Upper lobe of right lung (tissue), 1 donor: ENCODE measurements at regions not wholly inside any gene's neighbourhood (a gene's known extent, or its start where the extent isn't known, plus 50 kb on each side); places are given as distances from the start of the nearest gene placed in this dataset.

Experiments
- ATAC-seq: fragments of 200-7000 bp; cut with Tn5 transposase; one replicate; pipeline ENCODE4 v1.9.1; 2020; ENCODE audit warnings: mild to moderate bottlenecking, moderate library complexity
- DNase-seq: peaks from one replicate; pipeline ENCODE4 v3.0.0-alpha.2; 2020
- H3K27ac ChIP-seq: fragments of 200-600 bp; one replicate; pipeline ENCODE4 v1.8.0; 2022
- H3K27me3 ChIP-seq: fragments of 200-600 bp; one replicate; pipeline ENCODE4 v1.8.0; 2022; ENCODE audit warnings: mild to moderate bottlenecking
- H3K36me3 ChIP-seq: fragments of 200-600 bp; one replicate; pipeline ENCODE4 v1.8.0; 2022
- H3K4me1 ChIP-seq: fragments of 200-600 bp; one replicate; pipeline ENCODE4 v1.8.0; 2022
- H3K4me3 ChIP-seq: fragments of 200-600 bp; one replicate; pipeline ENCODE4 v1.8.0; 2022; ENCODE audit warnings: mild to moderate bottlenecking
- H3K9me3 ChIP-seq: fragments of 200-600 bp; one replicate; pipeline ENCODE4 v1.8.0; 2022
- CTCF ChIP-seq: fragments of 200-600 bp; IDR thresholded peaks from one replicate; pipeline ENCODE4 v1.8.0; 2022; ENCODE audit warnings: antibody characterized with exemption
- intact Hi-C: fragments of 100-400 bp; cut with DNase I; formaldehyde crosslinking; loops from one replicate; pipeline ENCODE4 v1.11.0; 2022
- donor health status: DM: no; HTN: yes; CAD: no; lungs with severe emphysema.

- Histone ChIP-seq H3K9me3 (peaks cover 8% of the 10 kb centered on the region), H3K4me3 (no peak overlapping the region), H3K4me1 (no peaks in the 10 kb centered on the region), H3K27me3 (no peaks in the 10 kb centered on the region), H3K36me3 (no peaks in the 10 kb centered on the region), H3K27ac (no peak overlapping the region)
- DNase-seq (no peak), ATAC-seq (no peak)
- intact Hi-C loops: no loop called here
- TF ChIP-seq CTCF: no peak
These were observed 1463.4 kb upstream of the PCDH20 start for GRCh38 chr13:62879071-62879470.

GRCh38 chr13:62875118-62875640, 1459.5 kb upstream of the PCDH20 start:
- H3K27ac ChIP-seq: no peak overlapping the region
- H3K4me3 ChIP-seq: no peak overlapping the region
- H3K9me3 ChIP-seq: no peaks in the 10 kb centered on the region
- H3K4me1 ChIP-seq: no peaks in the 10 kb centered on the region
- no peaks in the 10 kb centered on the region for H3K27me3 ChIP-seq
- intact Hi-C loops: no loop called here
- no peak for TF ChIP-seq CTCF
- DNase-seq (no peak), ATAC-seq (no peak)
- H3K36me3 ChIP-seq: no peaks in the 10 kb centered on the region

- DNase-seq (no peak), ATAC-seq (no peak)
- H3K36me3 ChIP-seq: no peaks in the 10 kb centered on the region
- H3K27ac ChIP-seq: no peak overlapping the region
- H3K4me3 ChIP-seq: no peak overlapping the region
- no peaks in the 10 kb centered on the region for H3K27me3 ChIP-seq
- intact Hi-C loops: no loop called here
- no peaks in the 10 kb centered on the region for H3K4me1 ChIP-seq
- no peaks in the 10 kb centered on the region for H3K9me3 ChIP-seq
- TF ChIP-seq CTCF: no peak
These were observed 1434.7 kb upstream of the PCDH20 start for GRCh38 chr13:62850331-62850730.

- DNase-seq (no peak), ATAC-seq (no peak)
- no peaks in the 10 kb centered on the region for H3K27me3 ChIP-seq
- intact Hi-C loops: no loop called here
- H3K4me3 ChIP-seq: no peak overlapping the region
- TF ChIP-seq CTCF: no peak
- H3K4me1 ChIP-seq: no peaks in the 10 kb centered on the region
- no peaks in the 10 kb centered on the region for H3K36me3 ChIP-seq
- H3K9me3 ChIP-seq: no peaks in the 10 kb centered on the region
- H3K27ac ChIP-seq: no peak overlapping the region
These were observed 1431.9 kb upstream of the PCDH20 start for GRCh38 chr13:62847520-62847919.

- Histone ChIP-seq H3K4me1 (no peaks in the 10 kb centered on the region), H3K36me3 (no peaks in the 10 kb centered on the region), H3K27me3 (no peaks in the 10 kb centered on the region), H3K9me3 (no peaks in the 10 kb centered on the region), H3K27ac (no peak overlapping the region), H3K4me3 (no peak overlapping the region)
- no peak for ATAC-seq
- no peak for DNase-seq
- TF ChIP-seq CTCF: no peak
- intact Hi-C loops: no loop called here
These were observed 1430.7 kb upstream of the PCDH20 start for GRCh38 chr13:62846302-62846701.

GRCh38 chr13:62839338-62839737, 1423.7 kb upstream of the PCDH20 start:
- Histone ChIP-seq H3K36me3 (no peaks in the 10 kb centered on the region), H3K4me3 (no peak overlapping the region), H3K4me1 (no peaks in the 10 kb centered on the region), H3K27ac (no peak overlapping the region), H3K27me3 (no peaks in the 10 kb centered on the region), H3K9me3 (no peaks in the 10 kb centered on the region)
- ATAC-seq (no peak), DNase-seq (no peak)
- no peak for TF ChIP-seq CTCF
- intact Hi-C loops: no loop called here
